SIG-M5 (cell line): ENCODE measurements at regions not wholly inside any gene's neighbourhood (a gene's known extent, or its start where the extent isn't known, plus 50 kb on each side); places are given as distances from the start of the nearest gene placed in this dataset.
"Not testable (repeated sequence)": the region's sequence is repeated elsewhere in the genome, so short reads cannot be mapped to it uniquely, and the experiment has no call there.

ENCODE experiments used
- DNase-seq: peaks from one replicate; lab custom pipeline; 2025; lab: John Stamatoyannopoulos, UW

DNA sequence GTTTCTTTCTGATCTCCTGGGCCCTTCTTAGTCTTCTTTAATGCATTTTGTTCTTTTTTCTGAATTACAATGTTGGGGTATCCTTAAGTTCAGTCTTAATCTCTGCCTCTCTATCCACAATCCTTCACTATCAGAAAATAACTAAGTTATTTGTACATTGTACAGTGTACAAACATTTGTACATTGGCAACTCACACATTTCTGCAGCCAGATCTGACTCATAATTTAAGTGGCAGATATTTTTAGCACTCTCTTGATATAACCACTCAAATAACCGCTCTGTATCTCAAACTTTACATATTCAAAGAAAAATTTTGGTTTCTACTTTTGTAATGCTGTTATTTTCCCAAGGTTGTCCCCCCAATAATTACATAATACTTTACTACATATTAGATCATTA, 691.1 kb upstream of the SPRY2 start:
- DNase-seq: no peak

DNA sequence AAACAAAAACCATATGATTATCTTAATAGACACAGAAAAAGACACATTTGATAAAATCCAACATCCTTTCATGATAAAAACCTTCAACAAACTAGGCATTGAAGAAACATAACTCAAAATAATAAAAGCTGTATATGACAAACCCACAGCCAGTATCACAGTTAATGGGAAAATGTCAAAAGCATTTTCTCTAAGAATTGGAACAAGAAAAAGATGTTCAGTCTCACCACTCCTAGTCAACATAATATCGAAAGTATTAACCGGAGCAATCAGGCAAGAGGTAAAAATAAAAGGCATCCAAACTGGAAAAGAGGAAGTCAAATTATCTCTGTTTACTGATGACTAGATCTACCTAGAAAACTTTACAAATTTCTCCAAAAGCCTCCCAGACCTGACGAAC, 684.2 kb upstream of the SPRY2 start:
- no peak for DNase-seq

DNA sequence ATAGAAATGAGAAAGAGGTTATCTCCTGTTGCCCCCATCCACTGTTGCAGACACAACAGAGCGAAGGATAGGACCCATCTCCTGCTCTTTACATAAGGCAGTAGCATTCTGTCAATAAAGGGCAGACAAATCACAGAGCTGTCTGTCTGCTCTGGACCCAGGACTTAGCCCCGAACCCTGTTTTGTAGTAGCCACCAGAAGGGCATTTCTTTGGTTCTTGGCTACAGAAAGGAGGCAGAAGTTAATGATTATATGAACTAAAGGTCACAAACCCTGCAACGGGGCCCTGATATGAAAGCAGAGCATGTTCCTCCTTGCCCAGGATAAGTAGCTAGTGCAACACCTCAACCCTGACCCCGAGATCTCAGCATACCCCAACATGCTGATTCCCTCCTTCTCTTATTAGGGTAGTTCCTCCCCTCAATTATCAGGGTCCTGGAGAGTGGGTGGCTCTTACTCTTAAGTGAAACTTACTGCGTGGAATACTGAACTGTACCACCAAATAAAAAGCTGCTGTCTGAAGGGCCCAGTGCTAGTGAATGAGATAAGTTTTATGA, 680.4 kb upstream of the SPRY2 start:
- no peak for DNase-seq

DNA sequence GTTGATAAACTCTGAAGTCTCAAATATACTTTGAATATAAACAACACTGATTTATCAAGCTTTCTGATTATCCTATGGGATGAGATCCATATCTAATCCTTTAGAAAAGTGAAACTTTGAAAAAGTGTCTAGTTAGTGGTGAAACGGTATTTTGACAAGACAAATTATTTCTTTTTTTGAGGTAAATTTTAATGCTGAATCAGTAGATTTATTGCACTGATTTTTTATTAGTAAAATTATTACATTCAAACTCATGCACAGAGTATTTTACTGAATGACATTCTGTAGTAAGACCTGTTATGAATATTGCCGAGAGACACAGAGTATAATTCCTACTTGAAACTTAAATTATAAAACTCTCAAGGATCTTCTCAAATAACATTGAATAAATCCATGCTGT, 679.1 kb upstream of the SPRY2 start:
- no peak for DNase-seq

DNA sequence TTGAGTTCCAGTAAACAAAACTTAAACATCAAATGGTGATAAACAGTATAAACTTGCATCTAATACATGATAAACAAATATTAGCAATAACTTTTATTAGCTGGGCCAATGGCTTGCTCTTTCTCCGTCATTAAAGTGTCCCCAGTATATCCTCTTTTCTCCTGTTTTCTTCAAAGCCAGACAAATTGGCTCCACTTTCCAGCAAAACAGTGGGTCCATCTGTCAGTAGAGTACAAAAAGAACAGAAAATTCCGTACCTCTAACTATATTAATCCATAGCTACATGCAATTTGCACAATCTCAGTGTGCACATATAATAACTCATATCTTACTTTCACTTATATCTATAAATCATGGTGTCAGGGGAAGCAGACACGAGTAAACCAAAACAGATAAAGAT, 678.0 kb upstream of the SPRY2 start:
- no peak for DNase-seq

DNA sequence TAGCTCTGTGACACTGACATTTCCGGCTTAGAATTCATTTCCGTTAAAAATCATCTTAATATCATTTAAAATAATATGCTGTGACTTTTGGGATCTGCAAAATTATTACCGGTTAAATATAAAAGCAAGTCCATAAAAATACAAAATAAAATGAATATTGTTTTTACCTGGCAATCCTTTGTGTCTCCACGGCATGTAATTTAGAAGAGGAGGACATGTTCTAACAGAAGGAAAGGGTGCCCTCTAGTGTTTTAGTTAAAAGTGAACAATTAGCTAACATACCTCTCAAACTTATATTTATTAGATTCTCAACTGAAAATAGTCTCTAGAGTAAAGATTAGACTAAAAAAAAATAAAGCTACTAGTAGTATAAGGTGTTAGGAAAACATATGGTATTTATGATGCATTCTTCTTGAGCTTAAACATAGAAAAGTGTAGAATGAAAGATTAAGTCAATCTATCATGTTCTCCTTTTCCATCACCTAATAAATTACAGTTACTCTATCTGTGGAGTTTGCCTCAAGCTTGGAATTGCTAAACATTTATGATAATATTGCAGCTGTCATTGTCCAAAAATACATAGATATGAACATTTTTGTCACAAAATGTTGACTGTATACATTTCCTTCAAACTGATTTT, 676.7 kb upstream of the SPRY2 start:
- no peak for DNase-seq

DNA sequence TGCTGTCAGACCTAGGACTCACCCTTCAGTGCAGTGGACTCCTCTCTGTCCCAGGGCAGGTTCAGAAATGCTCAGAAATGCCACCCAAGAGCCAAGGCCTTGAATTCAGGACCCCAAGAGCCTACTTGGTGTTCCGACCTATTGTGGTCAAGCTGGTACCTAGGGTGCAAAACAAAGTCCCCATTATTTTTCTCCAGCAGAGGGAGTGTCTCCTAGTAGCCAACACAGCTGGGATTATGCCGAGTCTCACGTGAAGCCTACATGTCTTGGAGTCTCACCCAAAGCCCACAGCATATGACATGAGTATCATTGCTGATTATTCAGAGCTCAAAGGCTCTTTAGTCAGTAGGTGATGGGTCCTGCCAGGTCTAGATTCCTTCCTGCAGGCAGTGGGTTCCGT, 671.1 kb upstream of the SPRY2 start:
- DNase-seq: no peak

DNA sequence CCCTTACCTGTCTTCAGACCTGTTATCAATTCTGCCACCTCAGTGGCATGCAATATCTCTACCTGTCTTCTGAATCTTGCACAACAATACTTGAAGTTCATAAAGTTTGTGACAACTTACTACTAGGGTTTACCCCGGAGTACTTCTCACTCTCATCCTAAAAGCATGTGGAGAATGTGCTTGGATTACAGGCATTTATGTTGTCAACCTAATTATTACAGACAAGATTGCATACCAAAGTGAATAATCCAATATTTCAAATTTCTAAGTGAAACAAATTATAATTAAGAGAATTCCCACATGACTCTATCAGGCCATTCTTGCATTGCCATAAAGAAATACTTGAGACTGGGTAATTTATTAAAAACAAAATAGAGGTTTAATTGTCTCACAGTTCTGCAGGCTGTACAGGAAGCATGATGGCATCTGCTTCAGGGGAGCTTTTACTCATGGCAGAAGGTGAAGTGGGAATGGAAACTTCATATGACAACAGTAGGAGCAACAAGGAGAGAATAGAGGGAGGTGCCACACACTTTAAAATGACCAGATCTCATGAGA, 661.0 kb upstream of the SPRY2 start:
- DNase-seq: no peak

DNA sequence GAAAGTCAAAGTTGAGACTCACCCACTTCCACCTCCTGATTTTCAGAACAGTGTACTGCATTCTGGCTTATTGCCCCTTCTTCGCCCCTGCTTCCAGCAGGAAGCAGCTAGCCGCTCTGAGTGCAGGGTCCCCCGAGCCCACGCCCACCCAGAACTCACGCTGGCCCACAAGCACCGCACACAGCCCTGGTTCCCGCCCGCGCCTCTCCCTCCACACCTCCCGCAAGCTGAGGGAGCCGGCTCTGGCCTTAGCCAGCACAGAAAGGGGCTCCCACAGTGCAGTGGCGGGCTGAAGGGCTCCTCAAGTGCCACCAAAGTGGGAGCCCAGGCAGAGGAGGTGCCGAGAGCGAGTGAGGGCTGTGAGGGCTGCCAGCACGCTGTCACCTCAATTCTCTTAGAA, 657.7 kb upstream of the SPRY2 start:
- not testable (repeated sequence) for DNase-seq

DNA sequence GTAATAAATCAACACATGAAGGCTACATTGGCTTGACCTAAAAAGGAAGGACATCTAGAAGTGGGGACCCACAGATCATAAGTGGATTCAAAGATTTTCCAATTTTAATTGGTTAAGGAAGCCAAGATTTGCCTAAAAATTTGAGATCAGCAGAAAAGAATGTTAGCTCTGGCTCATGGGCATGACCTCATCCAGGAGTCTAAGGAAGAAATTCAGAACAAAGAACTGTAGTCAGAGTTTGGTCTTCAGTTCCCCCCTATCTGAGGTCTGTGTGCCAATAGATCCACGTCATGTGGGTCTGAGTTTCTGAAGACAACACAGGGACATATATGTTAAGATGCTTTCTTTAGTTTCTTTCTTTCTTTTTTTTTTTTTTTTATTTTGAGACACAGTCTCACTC, 648.8 kb upstream of the SPRY2 start:
- DNase-seq: no peak

DNA sequence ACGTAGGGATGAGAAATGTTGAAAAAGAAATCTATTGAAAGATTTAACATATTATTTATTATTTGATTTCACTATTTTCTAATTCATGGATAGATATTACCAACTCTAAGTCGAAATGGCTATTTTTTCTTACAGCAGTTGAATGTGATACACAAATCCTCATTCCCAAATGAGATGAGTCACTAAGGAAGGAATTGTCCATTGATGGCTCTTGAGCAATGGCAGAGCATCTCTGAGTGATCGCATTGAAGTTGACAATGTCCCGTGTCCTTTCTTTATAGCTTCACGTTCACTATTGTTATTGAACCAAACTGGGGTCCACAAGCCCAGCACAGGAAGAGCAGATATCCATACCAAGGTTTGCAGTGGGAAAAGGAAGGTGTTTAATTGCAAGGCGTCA, 648.3 kb upstream of the SPRY2 start:
- DNase-seq: no peak

DNA sequence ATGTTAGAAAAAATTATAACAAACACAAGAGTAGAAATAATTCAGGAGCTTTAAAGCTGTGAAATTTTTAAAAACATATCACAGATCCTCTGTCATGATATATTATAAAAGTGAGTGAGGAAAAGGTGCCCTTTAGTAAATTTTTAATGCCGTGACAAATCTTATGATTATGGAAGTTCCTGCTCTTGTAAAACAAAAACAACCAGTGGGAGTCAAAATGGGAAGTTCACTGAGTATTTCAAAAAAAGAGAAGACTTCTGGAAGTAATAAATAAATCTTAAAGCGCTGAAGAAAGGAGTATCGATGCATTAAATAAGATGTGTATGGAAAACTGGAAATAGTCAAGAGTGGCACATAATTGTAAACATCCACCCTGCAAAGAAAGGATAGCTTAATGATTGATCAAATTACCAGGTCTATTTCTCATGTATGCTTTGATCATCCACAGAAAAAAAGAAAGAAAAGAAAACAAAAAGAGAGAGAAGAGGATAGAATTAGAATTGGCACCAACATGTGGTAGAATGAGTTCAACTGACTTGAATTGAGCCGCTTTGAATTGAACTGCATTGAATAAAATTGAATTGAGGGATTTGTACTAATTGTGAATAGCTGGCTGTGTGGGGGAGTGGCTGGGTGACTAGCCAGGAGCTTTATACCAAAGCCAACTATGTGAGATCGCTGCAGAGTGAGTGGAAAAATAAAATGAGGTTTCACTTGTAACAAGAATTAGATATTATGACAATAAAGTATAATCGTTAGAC, 647.6 kb upstream of the SPRY2 start:
- DNase-seq: no peak

DNA sequence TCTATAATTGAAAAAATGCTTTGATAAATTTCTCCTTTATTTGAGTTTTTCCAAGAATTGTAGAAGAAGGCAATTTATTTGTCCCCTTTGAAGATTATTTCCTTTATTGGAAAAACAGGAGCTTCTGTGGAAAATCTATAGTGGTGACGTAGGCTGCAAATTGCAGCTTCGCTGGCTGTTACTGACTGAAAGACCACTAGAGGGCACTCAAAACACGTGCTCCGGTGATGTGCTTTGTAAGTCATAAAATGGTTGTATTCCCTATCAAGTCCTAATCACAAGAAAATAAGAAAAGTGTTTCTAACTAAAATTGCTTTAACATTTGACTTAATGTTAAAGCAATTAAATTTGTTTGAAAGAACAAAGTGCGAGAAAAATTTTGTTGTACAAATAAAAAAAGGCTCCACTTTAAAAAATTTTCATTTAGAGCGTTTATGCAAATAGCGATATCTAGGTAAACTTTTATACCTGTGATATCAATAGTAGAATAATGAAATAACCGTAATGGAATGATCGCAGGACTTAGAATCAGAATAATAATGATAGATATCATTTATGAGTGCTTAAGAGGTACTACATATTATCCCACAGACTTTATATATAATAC, 638.2 kb upstream of the SPRY2 start:
- DNase-seq: no peak

DNA sequence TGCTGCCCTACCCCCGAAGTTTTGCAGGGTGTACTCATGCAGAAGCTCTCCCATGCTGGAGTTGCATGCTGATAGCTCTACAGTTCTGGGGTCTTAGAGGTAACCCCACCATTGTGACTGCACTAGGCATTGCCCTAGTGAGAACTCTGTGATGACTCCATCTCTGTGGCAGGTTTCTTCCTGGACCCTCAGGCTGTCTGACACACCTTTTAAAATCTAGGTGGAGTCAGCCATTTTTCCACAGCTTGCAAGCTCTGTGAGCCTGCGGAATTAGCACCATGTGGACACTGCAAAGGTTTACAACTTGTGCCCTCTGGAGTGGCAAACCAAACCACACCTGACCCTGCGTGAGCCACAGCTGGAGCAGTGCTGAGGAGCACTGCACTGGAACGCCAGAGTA, 636.2 kb upstream of the SPRY2 start:
- DNase-seq: no peak

DNA sequence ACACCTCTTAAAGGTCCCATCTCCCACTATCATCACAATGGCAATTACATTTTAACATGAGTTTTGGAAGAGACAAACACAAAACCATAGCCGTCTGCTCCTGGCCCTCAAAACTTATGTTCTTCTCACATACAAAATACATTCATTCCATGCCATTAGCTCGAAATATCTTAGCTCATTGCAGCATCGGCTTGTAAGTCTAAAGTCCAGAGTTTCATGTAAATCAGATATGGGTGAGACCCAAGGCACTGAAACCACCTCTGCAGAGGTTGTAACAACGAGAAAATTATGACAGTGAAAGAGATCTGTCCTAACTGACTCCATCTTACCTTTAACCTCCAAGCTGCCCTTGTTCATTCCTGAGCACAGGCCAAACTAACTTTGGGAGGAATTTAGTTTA, 635.0 kb upstream of the SPRY2 start:
- DNase-seq: no peak

DNA sequence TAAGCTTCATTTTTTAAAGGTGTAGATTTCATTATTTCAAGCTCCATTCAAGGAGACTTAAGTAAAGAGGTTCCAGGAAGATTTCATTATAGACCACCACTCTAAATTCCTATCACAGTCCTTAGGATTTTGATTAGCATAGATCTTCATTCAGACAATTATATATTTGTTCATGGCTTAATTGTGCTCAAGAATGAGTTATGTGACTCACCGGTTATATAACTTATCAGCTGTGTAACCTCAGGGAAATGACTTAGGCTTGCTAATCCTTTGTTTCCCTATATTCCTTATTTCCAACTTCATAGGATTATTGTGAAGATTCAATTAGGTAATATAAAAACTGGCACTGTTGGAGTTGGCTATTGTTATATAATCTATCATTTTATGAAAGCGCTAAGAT, 632.8 kb upstream of the SPRY2 start:
- no peak for DNase-seq

DNA sequence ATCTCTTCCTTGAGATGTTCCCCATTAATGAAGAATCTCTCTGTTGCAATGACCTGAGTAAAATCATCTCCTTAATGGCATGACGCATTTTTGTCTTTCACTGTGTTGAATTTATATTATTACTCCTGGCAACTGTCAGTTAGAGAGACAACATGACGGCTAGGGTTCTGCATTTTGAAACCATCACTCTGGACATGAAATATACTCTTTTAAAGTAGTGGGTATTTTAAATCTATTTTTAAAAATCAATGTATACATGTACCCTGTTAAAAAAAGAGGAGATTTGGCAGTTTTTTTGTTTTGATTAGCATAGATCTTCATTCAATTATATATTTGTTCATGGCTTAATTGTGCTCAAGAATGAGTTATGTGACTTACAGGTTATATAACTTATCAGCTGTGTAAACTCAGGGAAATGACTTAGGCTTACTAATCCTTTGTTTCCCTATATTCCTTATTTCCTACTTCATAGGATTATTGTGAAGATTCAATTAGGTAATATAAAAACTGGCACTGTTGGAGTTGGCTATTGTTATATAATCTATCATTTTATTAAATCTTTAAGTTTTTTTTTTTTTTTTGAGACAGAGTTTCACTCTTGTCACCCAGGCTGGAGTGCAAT, 632.0 kb upstream of the SPRY2 start:
- no peak for DNase-seq

DNA sequence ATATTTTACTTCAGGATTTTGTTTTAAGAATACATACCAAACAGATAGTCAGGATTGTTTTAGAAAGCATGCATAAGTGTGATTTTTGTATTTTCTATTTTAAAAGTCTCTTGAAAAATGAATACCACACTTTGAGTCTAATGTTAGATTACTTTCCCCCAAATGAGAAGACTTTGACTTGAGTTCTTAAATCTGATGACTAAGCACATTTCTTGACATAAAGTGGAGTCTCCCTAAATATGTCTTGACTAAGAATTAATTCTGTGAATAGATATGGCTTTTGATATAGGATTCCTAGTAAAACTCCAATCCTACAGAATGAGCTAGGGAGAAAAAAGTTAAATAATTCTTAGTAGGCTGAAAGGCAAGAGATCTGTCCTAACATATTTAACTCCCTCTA, 624.2 kb upstream of the SPRY2 start:
- DNase-seq: no peak

DNA sequence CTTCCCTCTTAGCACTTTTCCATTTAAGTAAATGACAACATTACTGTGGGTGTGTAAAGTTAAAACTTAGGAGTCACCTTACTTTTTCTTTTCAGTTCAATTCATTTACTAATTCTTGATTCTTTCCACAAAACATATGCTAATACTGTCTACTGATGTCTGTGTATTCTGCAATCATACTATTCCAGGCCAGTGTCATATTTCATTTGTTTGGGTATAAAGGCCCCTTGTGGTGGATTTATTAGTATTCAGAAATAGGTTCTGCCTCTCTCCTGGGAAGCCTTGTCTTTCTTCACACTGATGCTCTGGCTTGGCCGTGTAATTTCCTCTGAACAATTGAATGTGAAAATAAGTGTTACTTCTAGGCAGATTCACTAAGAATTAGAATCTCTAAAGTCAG, 621.9 kb upstream of the SPRY2 start:
- DNase-seq: no peak

DNA sequence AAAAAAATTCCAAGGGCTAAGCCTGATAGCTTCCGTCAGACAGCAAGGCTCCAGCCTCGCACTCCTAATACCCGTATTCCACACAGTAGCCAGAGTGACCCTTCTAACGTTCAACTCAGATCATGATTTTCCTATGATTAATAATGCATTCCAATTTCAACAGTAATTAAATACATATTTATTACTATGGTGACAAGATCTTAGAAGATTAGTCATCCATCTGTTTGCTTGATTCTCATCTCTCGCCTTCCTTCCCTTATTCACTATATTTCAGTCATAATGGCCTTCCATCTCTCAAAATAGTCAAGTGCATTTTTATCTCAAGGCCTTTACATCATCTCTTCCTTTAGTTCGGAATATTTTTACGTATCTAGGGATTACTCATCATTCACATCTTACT, 621.2 kb upstream of the SPRY2 start:
- DNase-seq: no peak

DNA sequence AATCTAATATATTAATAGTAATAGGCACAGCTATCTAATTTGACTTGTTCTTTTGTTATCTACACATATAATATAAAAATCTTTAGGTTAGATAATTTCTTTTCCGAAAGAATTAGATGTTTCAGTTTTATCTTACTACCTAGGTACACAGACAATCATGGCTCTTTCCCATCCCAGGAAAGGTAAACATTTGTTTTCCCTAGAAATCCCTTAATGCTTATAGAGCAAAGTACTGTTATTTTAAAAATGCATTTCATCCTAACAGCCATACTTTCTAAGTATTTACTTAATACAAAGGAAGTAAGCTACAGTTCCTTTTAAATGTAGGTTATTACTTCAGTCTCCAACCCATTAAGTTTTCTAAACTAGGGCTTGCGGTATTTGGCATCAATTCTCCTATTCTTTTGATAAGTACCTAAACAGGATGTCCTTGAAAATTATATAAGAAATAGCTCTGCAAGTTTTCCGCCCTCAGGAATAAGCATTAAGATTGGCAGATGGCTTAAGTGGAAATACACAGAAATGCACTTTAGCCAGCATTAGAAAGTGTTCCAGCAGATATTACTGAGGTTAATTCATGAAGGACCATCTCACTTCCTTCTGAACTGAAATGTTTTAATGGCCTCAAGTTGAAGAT, 616.2 kb upstream of the SPRY2 start:
- DNase-seq: no peak

DNA sequence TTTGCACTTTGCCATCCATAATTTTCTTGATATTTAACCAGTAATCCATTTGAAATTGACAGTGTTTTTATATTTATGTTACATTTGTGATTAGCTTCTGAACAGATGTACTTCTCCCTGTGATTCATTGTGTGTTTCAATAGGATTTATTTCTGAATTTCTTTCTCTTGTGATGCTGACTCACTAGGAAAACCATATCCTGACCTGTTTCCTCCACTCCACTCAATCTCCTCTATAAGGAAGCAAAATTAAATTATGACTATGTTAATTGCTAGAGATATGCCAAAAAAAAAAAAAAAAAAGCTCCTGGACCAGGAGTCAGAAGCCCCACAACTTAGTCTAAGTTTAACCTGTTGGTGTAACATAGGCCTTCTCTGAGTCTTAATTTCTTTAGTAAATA, 614.6 kb upstream of the SPRY2 start:
- no peak for DNase-seq
